OCI-M2 (cell line): ENCODE measurements at regions not wholly inside any gene's neighbourhood (a gene's known extent, or its start where the extent isn't known, plus 50 kb on each side); places are given as distances from the start of the nearest gene placed in this dataset.
"Not testable (repeated sequence)": the region's sequence is repeated elsewhere in the genome, so short reads cannot be mapped to it uniquely, and the experiment has no call there.

ENCODE experiments used
- DNase-seq: peaks from one replicate; lab custom pipeline; 2025; ENCODE audit not compliant: unreplicated experiment; lab: John Stamatoyannopoulos, UW

- no peak for DNase-seq
Observed at GRCh38 chr12:14207905-14208551, 157.5 kb upstream of the ATF7IP start.

- no peak for DNase-seq
Observed at GRCh38 chr12:14211947-14212387, 153.5 kb upstream of the ATF7IP start.

- DNase-seq = no peak
Observed at GRCh38 chr12:14213542-14213941, 151.9 kb upstream of the ATF7IP start.

GRCh38 chr12:14214495-14214894 is 151.0 kb upstream of the ATF7IP start:
- DNase-seq = no peak

GRCh38 chr12:14215949-14216348 is 149.5 kb upstream of the ATF7IP start:
- not testable (repeated sequence) for DNase-seq

- no peak for DNase-seq
Observed at GRCh38 chr12:14216405-14217294, 148.8 kb upstream of the ATF7IP start.

GRCh38 chr12:14219156-14219555 is 146.3 kb upstream of the ATF7IP start:
- no peak for DNase-seq

- DNase-seq = not testable (repeated sequence)
Observed at GRCh38 chr12:14219670-14220069, 145.8 kb upstream of the ATF7IP start.

GRCh38 chr12:14225064-14225463 is 140.4 kb upstream of the ATF7IP start:
- DNase-seq = no peak

GRCh38 chr12:14235176-14235575 is 130.3 kb upstream of the ATF7IP start:
- not testable (repeated sequence) for DNase-seq

GRCh38 chr12:14236641-14237040 is 128.8 kb upstream of the ATF7IP start:
- not testable (repeated sequence) for DNase-seq

GRCh38 chr12:14238221-14238792 is 127.2 kb upstream of the ATF7IP start:
- DNase-seq = no peak

GRCh38 chr12:14239350-14239934 is 126.0 kb upstream of the ATF7IP start:
- no peak for DNase-seq

GRCh38 chr12:14239935-14240872 is 125.3 kb upstream of the ATF7IP start:
- DNase-seq = no peak

- no peak for DNase-seq
Observed at GRCh38 chr12:14240873-14241220, 124.6 kb upstream of the ATF7IP start.

- not testable (repeated sequence) for DNase-seq
Observed at GRCh38 chr12:14242825-14243224, 122.7 kb upstream of the ATF7IP start.

- DNase-seq = no peak
Observed at GRCh38 chr12:14243941-14244340, 121.5 kb upstream of the ATF7IP start.

GRCh38 chr12:14244876-14245669 is 120.4 kb upstream of the ATF7IP start:
- no peak for DNase-seq

GRCh38 chr12:14247166-14247565 is 118.3 kb upstream of the ATF7IP start:
- no peak for DNase-seq

GRCh38 chr12:14249368-14249767 is 116.1 kb upstream of the ATF7IP start:
- no peak for DNase-seq
